Kidney epithelial cell (primary cell): ENCODE measurements at regions not wholly inside any gene's neighbourhood (a gene's known extent, or its start where the extent isn't known, plus 50 kb on each side); places are given as distances from the start of the nearest gene placed in this dataset.
"Not testable (repeated sequence)": the region's sequence is repeated elsewhere in the genome, so short reads cannot be mapped to it uniquely, and the experiment has no call there.

Experiments
- DNase-seq: peaks from one replicate; pipeline ENCODE4 v3.0.0-alpha.2; 2010; ENCODE audit warnings: low read depth
- H3K27me3 ChIP-seq: 2 replicates; pipeline ENCODE4 v1.6.0; 2011; ENCODE audit warnings: low read length; ENCODE audit not compliant: control insufficient read depth, insufficient read depth
- H3K36me3 ChIP-seq: 2 replicates; pipeline ENCODE4 v1.5.1; 2011; ENCODE audit warnings: low read length; ENCODE audit not compliant: control insufficient read depth, insufficient read depth
- H3K4me3 ChIP-seq: 2 replicates; pipeline ENCODE4 v1.5.1; 2011; ENCODE audit warnings: low read depth, mild to moderate bottlenecking, control low read depth, low read length
- CTCF ChIP-seq: IDR thresholded peaks from 2 replicates; pipeline ENCODE4 v1.5.1; 2011; ENCODE audit warnings: mild to moderate bottlenecking, moderate library complexity, low read length, control low read depth, inconsistent platforms; ENCODE audit not compliant: insufficient read depth, poor library complexity, severe bottlenecking

GRCh38 chrX:139423186-139423585 lies 107.4 kb upstream of the F9 start:
- no peak for DNase-seq
- no peaks in the 10 kb centered on the region for H3K27me3 ChIP-seq
- no peak overlapping the region for H3K4me3 ChIP-seq
- no peaks in the 10 kb centered on the region for H3K36me3 ChIP-seq
- no peak for TF ChIP-seq CTCF

GRCh38 chrX:139398258-139398657 lies 132.3 kb upstream of the F9 start:
- not testable (repeated sequence) for H3K27me3 ChIP-seq, H3K4me3 ChIP-seq, H3K36me3 ChIP-seq, DNase-seq

- DNase-seq: no peak
- no peak overlapping the region for H3K4me3 ChIP-seq
- no peaks in the 10 kb centered on the region for H3K27me3 ChIP-seq
- no peak for TF ChIP-seq CTCF
- H3K36me3 ChIP-seq: no peaks in the 10 kb centered on the region
These were observed 142.3 kb upstream of the F9 start for GRCh38 chrX:139388254-139388653.

GRCh38 chrX:139382529-139382928 lies 148.0 kb upstream of the F9 start:
- Histone ChIP-seq H3K27me3 (no peaks in the 10 kb centered on the region), H3K36me3 (no peaks in the 10 kb centered on the region), H3K4me3 (no peak overlapping the region)
- no peak for TF ChIP-seq CTCF
- no peak for DNase-seq

DNA sequence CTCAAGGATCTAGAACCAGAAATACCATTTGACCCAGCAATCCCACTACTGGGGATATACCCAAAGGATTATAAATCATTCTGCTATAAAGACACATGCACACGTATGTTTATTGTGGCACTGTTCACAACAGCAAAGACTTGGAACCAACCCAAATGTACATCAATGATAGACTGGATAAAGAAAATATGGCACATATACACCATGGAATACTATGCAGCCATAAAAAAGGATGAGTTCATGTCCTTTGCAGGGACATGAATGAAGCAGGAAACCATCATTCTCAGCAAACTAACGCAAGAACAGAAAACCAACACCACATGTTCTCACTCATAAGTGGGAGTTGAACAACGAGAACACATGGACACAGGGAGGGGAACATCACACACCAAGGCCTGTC lies 154.0 kb upstream of the F9 start:
- not testable (repeated sequence) for H3K36me3 ChIP-seq, H3K27me3 ChIP-seq, H3K4me3 ChIP-seq, DNase-seq

DNA sequence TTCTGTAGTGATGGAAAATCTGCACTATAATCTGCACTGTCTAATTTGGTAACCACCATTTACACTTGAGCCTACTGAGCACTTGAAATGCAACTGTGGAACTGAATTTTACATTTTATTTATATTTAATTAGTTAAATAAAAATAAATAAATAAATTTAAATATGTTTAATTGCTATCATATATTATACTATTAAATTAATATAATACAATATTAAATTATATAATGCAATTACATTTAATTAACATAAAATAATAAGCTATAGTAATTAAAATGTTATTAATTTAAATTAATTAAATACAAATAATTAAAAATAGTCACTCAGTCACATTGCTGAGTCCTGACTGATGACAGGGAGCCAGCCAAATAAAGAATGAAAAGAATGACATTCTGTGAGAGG lies 170.2 kb upstream of the F9 start:
- H3K27me3 ChIP-seq: no peaks in the 10 kb centered on the region
- H3K4me3 ChIP-seq: no peak overlapping the region
- H3K36me3 ChIP-seq: no peaks in the 10 kb centered on the region
- no peak for TF ChIP-seq CTCF
- DNase-seq: no peak

DNA sequence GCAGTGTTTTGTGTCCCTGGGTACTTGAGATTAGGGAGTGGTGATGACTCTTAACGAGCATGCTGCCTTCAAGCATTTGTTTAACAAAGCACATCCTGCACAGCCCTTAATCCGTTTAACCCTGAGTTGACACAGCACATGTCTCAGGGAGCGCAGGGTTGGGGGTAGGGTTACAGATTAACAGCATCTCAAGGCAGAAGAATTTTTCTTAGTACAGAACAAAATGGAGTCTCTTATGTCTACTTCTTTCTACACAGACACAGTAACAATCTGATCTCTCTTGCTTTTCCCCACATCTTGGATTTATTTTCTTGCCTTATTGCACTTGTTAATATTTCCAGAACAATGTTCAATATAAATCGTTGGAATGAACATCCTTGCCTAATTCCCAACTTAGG lies 187.9 kb upstream of the F9 start:
- not testable (repeated sequence) for DNase-seq, H3K4me3 ChIP-seq

DNA sequence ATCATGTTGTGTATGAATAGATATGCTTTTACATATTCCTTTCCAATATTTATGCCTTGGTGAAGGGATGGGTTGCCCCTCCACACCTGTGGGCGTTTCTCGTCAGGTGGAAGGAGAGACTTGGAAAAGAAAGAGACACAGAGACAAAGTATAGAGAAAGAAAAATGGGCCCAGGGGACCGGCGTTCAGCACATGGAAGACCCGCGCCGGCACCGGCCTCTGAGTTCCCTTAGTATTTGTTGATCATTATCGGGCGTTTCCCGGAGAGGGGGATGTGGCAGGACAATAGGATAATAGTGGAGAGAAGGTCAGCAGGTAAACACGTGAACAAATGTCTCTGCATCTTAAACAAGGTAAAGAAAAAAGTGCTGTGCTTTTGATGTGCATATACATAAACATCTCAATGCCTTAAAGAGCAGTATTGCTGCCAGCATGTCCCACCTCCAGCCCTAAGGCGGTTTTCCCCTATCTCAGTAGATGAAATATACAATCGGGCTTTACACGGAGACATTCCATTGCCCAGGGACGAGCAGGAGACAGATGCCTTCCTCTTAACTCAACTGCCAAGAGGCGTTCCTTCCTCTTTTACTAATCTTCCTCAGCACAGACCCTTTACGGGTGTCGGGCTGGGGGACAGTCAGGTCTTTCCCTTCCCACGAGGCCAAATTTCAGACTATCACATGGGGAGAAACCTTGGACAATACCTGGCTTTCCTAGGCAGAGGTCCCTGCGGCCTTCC lies 188.5 kb upstream of the F9 start:
- H3K4me3 ChIP-seq, H3K27me3 ChIP-seq, DNase-seq, H3K36me3 ChIP-seq: not testable (repeated sequence)

More for the DNA sequence above, 187.9 kb upstream of the F9 start:
- H3K27me3 ChIP-seq, H3K36me3 ChIP-seq: not testable (repeated sequence)
